ENCODE measurements at regions not wholly inside any gene's neighbourhood (a gene's known extent, or its start where the extent isn't known, plus 50 kb on each side); places are given as distances from the start of the nearest gene placed in this dataset.

DNA sequence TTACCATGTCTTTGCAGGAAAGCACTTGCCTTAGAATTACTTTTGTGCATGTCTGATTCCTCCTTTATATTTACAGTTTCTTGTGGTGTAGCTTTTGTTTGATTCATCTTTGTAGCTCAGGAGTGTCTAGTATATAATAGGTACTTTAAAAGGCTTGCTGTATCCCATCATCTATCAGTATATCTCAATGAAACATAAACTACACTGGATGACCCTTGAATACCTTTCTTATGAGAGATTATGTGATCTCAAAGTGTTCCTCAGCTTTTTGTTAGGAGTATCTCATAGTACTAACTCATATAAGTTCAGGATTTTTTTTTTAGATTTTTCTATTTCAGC is 234.8 kb downstream of the PYDC2 start:
- TF ChIP-seq EZH2phosphoT487 (IDR thresholded peaks at IDR 0.05; ENCODE audit: borderline replicate concordance, low read length), result no peak
- TF ChIP-seq CTCF (IDR thresholded peaks at IDR 0.05; ENCODE audit: low read depth, low read length, poor library complexity, severe bottlenecking), result no peak

Measured in DOHH2 (cell line).